ENCODE measurements at regions not wholly inside any gene's neighbourhood (a gene's known extent, or its start where the extent isn't known, plus 50 kb on each side); places are given as distances from the start of the nearest gene placed in this dataset.
"Not testable (repeated sequence)": the region's sequence is repeated elsewhere in the genome, so short reads cannot be mapped to it uniquely, and the experiment has no call there.

DNA sequence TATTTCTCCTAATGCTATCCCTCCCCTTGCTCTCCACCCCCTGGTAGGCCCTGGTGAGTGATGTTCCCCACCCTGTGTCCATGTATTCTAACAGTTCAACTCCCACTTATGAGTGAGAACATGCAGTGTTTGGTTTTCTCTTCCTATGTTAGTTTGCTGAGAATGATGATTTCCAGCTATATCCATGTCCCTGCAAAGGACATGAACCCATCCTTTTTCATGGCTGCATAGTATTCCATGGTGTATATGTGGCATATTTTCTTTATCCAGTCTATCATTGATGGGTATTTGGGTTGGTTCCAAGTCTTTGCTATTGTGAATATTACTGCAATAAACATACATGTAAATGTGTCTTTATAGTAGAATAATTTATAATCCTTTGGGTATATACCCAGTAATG is 540.3 kb downstream of the TMTC2 start:
- DNase-seq = not testable (repeated sequence)

DNA sequence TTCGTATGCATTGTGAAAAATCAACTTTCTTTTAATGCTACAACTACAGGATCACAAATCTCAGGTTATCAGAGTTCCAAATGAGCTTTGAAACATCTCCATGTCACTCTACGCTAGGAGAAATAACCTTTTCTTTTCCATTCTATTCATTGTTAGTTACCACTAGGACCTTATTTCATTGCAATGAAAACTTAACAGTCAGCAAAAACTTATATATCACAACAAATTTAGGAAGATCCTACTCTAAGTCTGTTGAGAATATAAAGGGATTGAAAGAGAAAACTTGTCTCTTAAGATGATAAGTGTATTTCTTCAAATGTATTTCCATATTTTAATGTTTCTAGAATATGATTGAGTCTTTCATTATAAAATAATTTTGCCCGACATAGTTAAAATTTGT is 539.1 kb downstream of the TMTC2 start:
- no peak for DNase-seq

DNA sequence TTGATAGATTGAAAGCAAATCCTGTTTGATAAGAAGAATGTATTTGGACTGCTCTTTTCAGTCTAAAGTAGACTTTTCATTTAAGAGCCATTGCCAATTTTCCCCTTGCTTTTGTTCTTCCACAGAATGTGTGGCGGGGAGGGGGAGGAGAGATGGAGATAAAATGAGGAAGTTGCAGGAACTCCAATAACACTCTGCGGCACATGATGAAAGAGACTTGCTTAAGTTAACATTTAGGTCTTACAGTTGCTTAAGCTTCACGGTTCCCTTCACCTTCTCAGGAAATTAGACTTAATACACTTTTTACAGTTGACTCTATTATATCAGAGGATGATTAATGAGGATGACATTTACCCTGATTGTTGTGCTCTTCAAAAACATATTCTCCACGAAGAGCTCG is 537.3 kb downstream of the TMTC2 start:
- DNase-seq = no peak

DNA sequence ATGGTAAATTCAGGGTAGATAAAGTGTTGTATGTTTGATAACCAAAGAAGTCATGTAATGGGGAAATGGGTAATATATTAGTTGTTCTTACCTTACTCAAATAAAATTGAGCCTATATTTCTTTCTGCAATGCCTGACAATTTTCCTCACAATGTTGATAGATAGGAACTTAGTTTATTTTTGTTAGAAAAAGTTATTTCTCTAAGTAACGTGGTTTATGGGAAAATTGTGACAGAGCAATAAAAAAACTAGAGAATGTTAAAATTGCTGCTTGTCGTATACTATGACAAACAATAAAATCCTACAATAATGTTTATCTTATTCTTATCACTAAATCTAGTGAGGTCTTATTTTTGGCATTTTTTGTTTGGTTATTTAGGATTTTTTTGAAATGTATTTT is 534.1 kb downstream of the TMTC2 start:
- DNase-seq = no peak

DNA sequence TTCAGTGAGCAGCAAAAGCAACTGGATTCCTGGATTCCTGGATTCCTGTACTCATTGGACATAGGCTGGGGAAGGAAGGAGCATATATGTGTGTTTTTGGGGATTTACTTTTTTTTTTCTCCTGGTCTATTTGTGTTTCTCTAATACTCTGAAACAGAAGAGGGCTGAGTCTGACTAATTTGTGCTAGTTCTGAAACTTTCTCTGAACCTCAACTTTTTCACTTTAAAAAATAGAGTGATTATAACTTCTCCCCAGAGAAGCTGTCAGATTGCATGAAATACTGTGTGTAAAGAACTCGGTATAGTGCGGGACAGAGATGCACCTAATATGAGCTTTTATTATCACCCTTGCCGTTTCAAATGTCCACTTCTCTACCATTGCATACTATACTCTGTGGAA is 529.5 kb downstream of the TMTC2 start:
- DNase-seq = no peak

DNA sequence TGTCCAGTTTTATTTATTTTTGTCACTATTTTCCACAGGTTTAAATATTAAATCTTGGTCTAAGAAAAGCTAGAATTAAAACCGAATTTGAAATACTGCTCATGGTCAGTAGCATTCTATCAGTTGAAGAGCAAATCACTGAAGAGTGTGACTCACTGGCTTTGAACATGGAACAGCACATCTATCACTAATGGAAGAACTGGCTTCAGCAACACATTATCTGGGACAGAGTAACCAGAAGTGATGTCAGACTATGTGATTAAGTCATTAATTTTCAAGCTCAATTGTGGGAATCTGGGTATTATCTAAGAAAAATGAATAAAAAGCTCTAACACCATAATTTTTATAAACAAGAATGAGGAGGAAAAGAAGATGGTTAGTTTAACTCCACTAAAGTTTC is 527.5 kb downstream of the TMTC2 start:
- DNase-seq = no peak

DNA sequence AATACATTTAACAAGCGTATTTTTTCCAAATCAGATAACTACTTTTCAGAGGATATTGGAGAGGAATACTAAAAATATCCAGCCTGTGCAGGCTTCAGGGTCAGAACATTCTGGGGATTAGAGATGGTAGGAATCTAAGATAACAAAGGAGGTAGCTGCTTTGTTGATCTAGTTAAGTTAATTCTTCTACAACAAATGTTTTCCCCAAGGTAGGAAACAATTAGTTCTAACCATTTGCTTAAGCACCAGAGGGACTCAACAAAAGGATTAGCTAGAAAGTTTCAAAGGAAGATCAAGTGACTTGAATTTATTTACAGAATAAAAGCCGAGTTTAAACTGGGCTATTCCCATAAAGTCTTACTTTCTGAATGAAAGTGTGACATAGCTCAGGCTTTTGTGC is 524.2 kb downstream of the TMTC2 start:
- DNase-seq = no peak

DNA sequence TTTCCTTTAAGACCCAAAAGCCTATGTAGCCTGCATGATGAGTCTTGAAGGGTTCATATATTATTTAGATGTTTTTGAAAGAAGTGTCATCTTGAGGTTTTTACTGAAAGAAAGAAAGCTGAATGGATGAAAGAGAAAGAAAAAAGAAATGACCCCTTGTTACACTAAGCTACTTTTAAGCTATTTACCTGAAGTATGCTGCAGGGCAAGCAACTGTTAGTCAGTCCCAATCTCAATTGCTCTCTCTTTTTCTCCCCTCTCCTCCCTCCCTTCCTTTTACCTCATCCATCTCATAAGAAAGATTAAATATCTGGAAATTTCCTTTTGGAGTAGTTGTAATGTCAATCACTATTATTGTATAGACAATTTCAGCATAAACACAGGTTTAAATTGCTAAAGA is 512.4 kb downstream of the TMTC2 start:
- no peak for DNase-seq

DNA sequence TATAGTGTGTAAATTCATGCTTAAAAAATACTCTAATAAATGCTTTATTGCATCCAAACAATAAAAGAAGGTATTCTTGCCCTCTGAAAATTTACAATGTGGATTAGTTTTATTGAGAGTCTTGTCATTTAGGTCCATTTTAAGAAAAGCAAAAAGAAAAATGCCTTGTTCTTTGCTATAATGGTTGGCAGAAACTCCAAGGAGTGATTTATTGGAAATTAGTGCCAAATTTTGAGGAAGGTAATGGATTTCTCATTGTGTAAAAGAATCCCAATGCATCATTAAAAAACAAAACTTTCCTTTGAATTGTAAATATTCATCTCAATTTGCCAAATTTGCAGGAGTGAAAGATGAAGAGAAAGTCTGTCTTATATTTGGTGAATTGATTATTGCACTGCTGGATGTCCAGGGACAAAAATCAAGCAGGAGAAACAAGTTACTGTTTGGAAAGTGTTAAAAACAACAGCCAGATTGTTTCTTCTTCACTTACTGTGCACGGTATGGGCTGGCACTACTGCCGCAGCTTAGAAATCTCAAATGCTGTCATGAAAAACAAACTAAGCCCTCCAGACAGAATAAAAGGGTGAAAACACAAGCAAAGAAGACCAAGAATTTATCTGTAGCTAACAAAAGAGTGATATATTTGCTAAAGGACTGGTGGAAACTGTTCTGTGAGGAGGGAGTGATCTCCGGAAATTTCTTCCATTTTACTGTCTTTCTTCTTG is 511.7 kb downstream of the TMTC2 start:
- DNase-seq = no peak

DNA sequence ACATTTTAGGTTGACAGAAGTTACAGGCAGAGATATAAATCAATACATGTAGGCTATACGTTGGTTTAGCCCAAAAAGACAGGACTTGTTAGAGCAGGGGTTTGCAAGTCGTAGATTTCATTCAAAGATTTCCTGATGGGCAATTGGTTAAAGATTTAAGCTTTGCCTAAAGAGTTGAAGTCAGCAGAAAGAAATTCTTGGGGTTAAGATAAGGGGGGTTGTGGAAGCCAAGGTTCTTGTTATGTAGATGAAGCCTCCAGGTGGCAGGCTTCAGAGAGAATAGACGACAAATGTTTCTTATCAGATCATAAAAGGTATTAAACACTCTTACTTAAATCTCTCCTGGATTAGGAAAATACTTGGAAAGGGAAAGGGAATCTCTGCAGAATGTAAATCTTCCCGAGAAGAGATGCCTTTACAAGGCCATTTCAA is 510.8 kb downstream of the TMTC2 start:
- DNase-seq = no peak

DNA sequence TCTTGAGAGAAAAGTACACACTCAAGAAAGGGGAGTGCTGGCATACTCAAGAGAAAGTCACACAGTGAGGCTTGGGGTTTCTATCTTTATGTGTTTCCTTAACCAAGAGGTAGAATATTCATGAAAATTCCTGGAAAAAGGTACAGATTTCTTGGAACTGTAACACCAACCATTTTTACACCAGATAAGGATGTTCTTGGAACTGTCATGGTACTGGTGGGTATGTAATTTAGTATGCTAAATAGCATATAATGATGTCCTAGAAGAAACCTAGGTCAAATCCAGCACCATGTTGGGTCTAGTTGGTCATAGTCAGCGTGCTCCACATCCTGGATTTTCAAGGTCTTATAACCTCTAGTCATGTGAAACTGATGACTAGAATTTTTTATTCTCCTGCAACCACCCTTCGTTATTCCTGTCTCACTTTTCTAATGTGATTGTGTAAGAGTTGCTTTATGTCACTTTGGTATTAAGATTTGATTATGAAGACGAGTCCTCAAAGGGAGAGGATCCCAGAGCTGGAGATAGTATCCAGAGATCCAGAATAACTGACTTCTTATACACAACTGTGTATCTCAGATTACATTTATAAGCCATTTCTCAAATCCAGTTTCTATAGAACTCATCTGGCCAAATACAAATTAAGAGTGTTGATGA is 510.1 kb downstream of the TMTC2 start:
- no peak for DNase-seq

GRCh38 chr12:83190631-83191390 is 504.1 kb downstream of the TMTC2 start:
- no peak for DNase-seq

- DNase-seq = no peak
These were observed 499.7 kb downstream of the TMTC2 start for GRCh38 chr12:83186419-83186818.

DNA sequence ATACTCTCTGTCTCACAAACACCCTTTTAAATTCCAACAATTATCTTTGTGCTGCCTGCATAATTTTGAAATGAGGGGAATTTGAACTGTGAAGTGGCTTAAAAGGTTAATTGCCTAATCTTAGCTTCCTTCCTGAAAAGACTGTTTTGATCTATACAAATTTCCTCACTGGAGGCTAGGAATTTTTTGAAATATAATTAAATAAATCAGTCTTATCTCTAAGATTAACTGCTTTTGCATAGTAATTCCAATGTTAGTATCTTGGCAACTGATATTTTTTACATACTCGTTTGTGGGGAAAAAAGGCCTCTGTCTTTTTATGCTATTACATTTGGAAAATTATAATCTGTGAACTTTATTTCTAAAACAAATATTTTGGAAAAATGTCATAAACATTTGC is 498.5 kb downstream of the TMTC2 start:
- no peak for DNase-seq
